SU-DHL-6 (cell line): ENCODE measurements at regions not wholly inside any gene's neighbourhood (a gene's known extent, or its start where the extent isn't known, plus 50 kb on each side); places are given as distances from the start of the nearest gene placed in this dataset.

Experiments used
- H2AFZ ChIP-seq: fragments of 200-600 bp; sonication (generic); 2 replicates; pipeline ENCODE4 v1.6.1; 2014; ENCODE audit warnings: low read depth, mild to moderate bottlenecking, moderate library complexity, mixed read lengths, antibody characterized with exemption, low read length; ENCODE audit not compliant: severe bottlenecking
- H3F3A ChIP-seq: fragments of 200-600 bp; shearing (Covaris generic); 2 replicates; pipeline ENCODE4 v1.6.0; 2016; ENCODE audit warnings: antibody characterized with exemption, mild to moderate bottlenecking; ENCODE audit not compliant: insufficient read depth
- H3K27ac ChIP-seq: fragments of 200-600 bp; sonication (generic); 2 replicates; pipeline ENCODE4 v1.5.1; 2016; ENCODE audit warnings: low read depth, mild to moderate bottlenecking, low read length, moderate library complexity, mixed read lengths
- H3K27me3 ChIP-seq: fragments of 200-600 bp; sonication (generic), shearing (Covaris generic); 2 replicates; pipeline ENCODE4 v1.6.0; 2014; ENCODE audit warnings: mild to moderate bottlenecking, low read length
- H3K36me3 ChIP-seq: fragments of 200-600 bp; sonication (generic); 2 replicates; pipeline ENCODE4 v1.6.1; 2014; ENCODE audit warnings: mild to moderate bottlenecking, low read length, mixed read lengths
- H3K4me2 ChIP-seq: fragments of 300-600, 200-600 bp; shearing (Covaris generic), sonication (generic); 2 replicates; pipeline ENCODE4 v1.6.0; 2014; ENCODE audit warnings: low read length, low read depth, mild to moderate bottlenecking; ENCODE audit not compliant: poor library complexity, severe bottlenecking
- H3K4me3 ChIP-seq: fragments of 200-600 bp; sonication (generic); 2 replicates; pipeline ENCODE4 v1.5.1; 2014; ENCODE audit warnings: antibody characterized with exemption, low read length, mild to moderate bottlenecking, mixed read lengths; ENCODE audit not compliant: insufficient read depth, poor library complexity, severe bottlenecking
- H3K79me2 ChIP-seq: fragments of 200-600 bp; sonication (generic); 2 replicates; pipeline ENCODE4 v1.6.1; 2014; ENCODE audit warnings: mild to moderate bottlenecking, low read length, moderate library complexity; ENCODE audit not compliant: insufficient read depth
- H3K9ac ChIP-seq: fragments of 200-600 bp; sonication (generic); 2 replicates; pipeline ENCODE4 v1.7.0; 2014; ENCODE audit warnings: mild to moderate bottlenecking, low read length
- H3K9me2 ChIP-seq: fragments of 200-600 bp; sonication (generic); replicated peaks from 2 replicates; pipeline ENCODE4 v1.6.1; 2014; ENCODE audit warnings: low read length; ENCODE audit not compliant: insufficient read depth
- H3K9me3 ChIP-seq: fragments of 200-600 bp; sonication (generic); 2 replicates; pipeline ENCODE4 v1.6.1; 2014; ENCODE audit warnings: low read length, mixed read lengths; ENCODE audit not compliant: insufficient read depth
- H4K20me1 ChIP-seq: fragments of 200-600 bp; sonication (generic); 2 replicates; pipeline ENCODE4 v1.6.1; 2014; ENCODE audit warnings: low read depth, mild to moderate bottlenecking, antibody characterized with exemption, low read length, moderate library complexity, mixed read lengths
- CTCF ChIP-seq: fragments of 200-600 bp; sonication (generic); IDR thresholded peaks from one replicate; pipeline ENCODE4 v1.5.1; 2017; ENCODE audit warnings: antibody characterized with exemption, mild to moderate bottlenecking, low read length, moderate library complexity; ENCODE audit not compliant: insufficient read depth, poor library complexity, severe bottlenecking
- EZH2phosphoT487 ChIP-seq: fragments of 200-600 bp; sonication (generic), shearing (Covaris generic); conservative IDR thresholded peaks from 2 replicates; pipeline ENCODE4 v1.6.1; 2018; ENCODE audit warnings: mild to moderate bottlenecking, antibody characterized with exemption, low read length, moderate library complexity, mixed read lengths

- Histone ChIP-seq H3K9me3 (no peaks in the 10 kb centered on the region), H3K79me2 (no peaks in the 10 kb centered on the region), H3K4me2 (no peak overlapping the region), H3K27me3 (no peaks in the 10 kb centered on the region), H2AFZ (no peak overlapping the region), H3K4me3 (no peak overlapping the region), H4K20me1 (no peaks in the 10 kb centered on the region), H3K9me2 (no peaks in the 10 kb centered on the region), H3K27ac (no peak overlapping the region), H3K9ac (no peak overlapping the region), H3F3A (no peaks in the 10 kb centered on the region), H3K36me3 (no peaks in the 10 kb centered on the region)
- TF ChIP-seq CTCF = no peak
- TF ChIP-seq EZH2phosphoT487 = no peak
Observed at GRCh38 chr10:29395409-29395808, 106.5 kb downstream of the LYZL1 start.

- H3F3A ChIP-seq = no peaks in the 10 kb centered on the region
- H3K9me2 ChIP-seq = no peaks in the 10 kb centered on the region
- H2AFZ ChIP-seq = no peak overlapping the region
- no peak overlapping the region for H3K27ac ChIP-seq
- H3K4me3 ChIP-seq = no peak overlapping the region
- no peaks in the 10 kb centered on the region for H3K36me3 ChIP-seq
- H3K9ac ChIP-seq = no peak overlapping the region
- no peaks in the 10 kb centered on the region for H4K20me1 ChIP-seq
- H3K79me2 ChIP-seq = no peaks in the 10 kb centered on the region
- no peaks in the 10 kb centered on the region for H3K27me3 ChIP-seq
- no peak overlapping the region for H3K4me2 ChIP-seq
- H3K9me3 ChIP-seq = no peaks in the 10 kb centered on the region
- TF ChIP-seq CTCF (no peak), EZH2phosphoT487 (no peak)
Observed at GRCh38 chr10:29397221-29397620, 108.4 kb downstream of the LYZL1 start.

GRCh38 chr10:29403208-29403607 is 114.3 kb downstream of the LYZL1 start:
- no peaks in the 10 kb centered on the region for H3K36me3 ChIP-seq
- no peak overlapping the region for H3K27ac ChIP-seq
- H3K9ac ChIP-seq = no peak overlapping the region
- no peaks in the 10 kb centered on the region for H3F3A ChIP-seq
- H3K4me3 ChIP-seq = no peak overlapping the region
- no peaks in the 10 kb centered on the region for H3K27me3 ChIP-seq
- peaks cover 9% of the 10 kb centered on the region; the same call in 1 of the 2 replicates for H3K9me3 ChIP-seq
- TF ChIP-seq EZH2phosphoT487 (no peak), CTCF (no peak)
- H3K4me2 ChIP-seq = no peak overlapping the region
- no peaks in the 10 kb centered on the region for H3K79me2 ChIP-seq
- H4K20me1 ChIP-seq = no peaks in the 10 kb centered on the region
- H3K9me2 ChIP-seq = no peaks in the 10 kb centered on the region
- H2AFZ ChIP-seq = no peak overlapping the region
